ENCODE measurements at regions not wholly inside any gene's neighbourhood (a gene's known extent, or its start where the extent isn't known, plus 50 kb on each side); places are given as distances from the start of the nearest gene placed in this dataset.

GRCh38 chr22:49541693-49542230 is 285.9 kb downstream of the BRD1 start:
- H3K4me2 ChIP-seq (ENCODE audit: low read depth, low read length): no peak overlapping the region
- H2AFZ ChIP-seq (ENCODE audit: low read length): no peak overlapping the region
- H3K27me3 ChIP-seq (replicated peaks; ENCODE audit: insufficient read depth, low read length): no peaks in the 10 kb centered on the region
- no peak overlapping the region for H3K4me3 ChIP-seq (ENCODE audit: low read length)
- no peaks in the 10 kb centered on the region for H3K9me3 ChIP-seq (replicated peaks; ENCODE audit: insufficient read depth, low read length)
- 0 out of 2 replicates have a peak, but pooled peaks cover 5% of the 10 kb centered on the region for H3K79me2 ChIP-seq (ENCODE audit: low read length)
- no peaks in the 10 kb centered on the region for H3K9me2 ChIP-seq (replicated peaks; ENCODE audit: insufficient read depth, low read length)
- H3K4me1 ChIP-seq (ENCODE audit: low read length): no peaks in the 10 kb centered on the region
- H3K27ac ChIP-seq (ENCODE audit: low read length): no peak overlapping the region
- TF ChIP-seq CTCF (IDR thresholded peaks at IDR 0.05; ENCODE audit: low read length): no peak
- TF ChIP-seq EZH2 (optimal IDR thresholded peaks at IDR 0.05; ENCODE audit: low read depth, low read length): no peak
- TF ChIP-seq EZH2phosphoT487 (IDR thresholded peaks at IDR 0.05; ENCODE audit: low read length): no peak
- H4K20me1 ChIP-seq (ENCODE audit: insufficient read depth, low read length): no peaks in the 10 kb centered on the region
- H3K9ac ChIP-seq (ENCODE audit: low read length): no peak overlapping the region
- no peaks in the 10 kb centered on the region for H3F3A ChIP-seq (ENCODE audit: insufficient read depth, low read length)
- DNase-seq: no peak
- no peaks in the 10 kb centered on the region for H3K36me3 ChIP-seq (replicated peaks; ENCODE audit: insufficient read depth, low read length)

- Histone ChIP-seq H3K4me1 (ENCODE audit: low read length) (no peaks in the 10 kb centered on the region), H3F3A (ENCODE audit: insufficient read depth, low read length) (no peaks in the 10 kb centered on the region), H3K79me2 (ENCODE audit: low read length) (0 out of 2 replicates have a peak, but pooled peaks cover 5% of the 10 kb centered on the region), H3K4me2 (ENCODE audit: low read depth, low read length) (no peak overlapping the region), H2AFZ (ENCODE audit: low read length) (no peak overlapping the region), H4K20me1 (ENCODE audit: insufficient read depth, low read length) (no peaks in the 10 kb centered on the region), H3K27me3 (replicated peaks; ENCODE audit: insufficient read depth, low read length) (no peaks in the 10 kb centered on the region), H3K36me3 (replicated peaks; ENCODE audit: insufficient read depth, low read length) (no peaks in the 10 kb centered on the region), H3K27ac (ENCODE audit: low read length) (no peak overlapping the region), H3K4me3 (ENCODE audit: low read length) (no peak overlapping the region), H3K9me2 (replicated peaks; ENCODE audit: insufficient read depth, low read length) (no peaks in the 10 kb centered on the region), H3K9ac (ENCODE audit: low read length) (no peak overlapping the region), H3K9me3 (replicated peaks; ENCODE audit: insufficient read depth, low read length) (no peaks in the 10 kb centered on the region)
- TF ChIP-seq CTCF (IDR thresholded peaks at IDR 0.05; ENCODE audit: low read length) (no peak), EZH2phosphoT487 (IDR thresholded peaks at IDR 0.05; ENCODE audit: low read length) (no peak), EZH2 (optimal IDR thresholded peaks at IDR 0.05; ENCODE audit: low read depth, low read length) (no peak)
- no peak for DNase-seq
Observed at GRCh38 chr22:49540913-49541692, 286.6 kb downstream of the BRD1 start.

GRCh38 chr22:49540084-49540912 is 287.4 kb downstream of the BRD1 start:
- Histone ChIP-seq H3K9me3 (replicated peaks; ENCODE audit: insufficient read depth, low read length) (no peaks in the 10 kb centered on the region), H3K79me2 (ENCODE audit: low read length) (0 out of 2 replicates have a peak, but pooled peaks cover 5% of the 10 kb centered on the region), H3K27me3 (replicated peaks; ENCODE audit: insufficient read depth, low read length) (no peaks in the 10 kb centered on the region), H3K4me1 (ENCODE audit: low read length) (no peaks in the 10 kb centered on the region), H3K4me2 (ENCODE audit: low read depth, low read length) (no peak overlapping the region), H4K20me1 (ENCODE audit: insufficient read depth, low read length) (no peaks in the 10 kb centered on the region), H3F3A (ENCODE audit: insufficient read depth, low read length) (no peaks in the 10 kb centered on the region), H3K4me3 (ENCODE audit: low read length) (no peak overlapping the region), H3K9me2 (replicated peaks; ENCODE audit: insufficient read depth, low read length) (no peaks in the 10 kb centered on the region), H3K9ac (ENCODE audit: low read length) (no peak overlapping the region), H3K27ac (ENCODE audit: low read length) (no peak overlapping the region), H3K36me3 (replicated peaks; ENCODE audit: insufficient read depth, low read length) (no peaks in the 10 kb centered on the region), H2AFZ (ENCODE audit: low read length) (no peak overlapping the region)
- no peak for DNase-seq
- no peak for TF ChIP-seq EZH2 (optimal IDR thresholded peaks at IDR 0.05; ENCODE audit: low read depth, low read length)
- TF ChIP-seq CTCF (IDR thresholded peaks at IDR 0.05; ENCODE audit: low read length): no peak
- TF ChIP-seq EZH2phosphoT487 (IDR thresholded peaks at IDR 0.05; ENCODE audit: low read length): no peak

Data from MM.1S (cell line).